ENCODE measurements at regions not wholly inside any gene's neighbourhood (a gene's known extent, or its start where the extent isn't known, plus 50 kb on each side); places are given as distances from the start of the nearest gene placed in this dataset.
"Not testable (repeated sequence)": the region's sequence is repeated elsewhere in the genome, so short reads cannot be mapped to it uniquely, and the experiment has no call there.

DNA sequence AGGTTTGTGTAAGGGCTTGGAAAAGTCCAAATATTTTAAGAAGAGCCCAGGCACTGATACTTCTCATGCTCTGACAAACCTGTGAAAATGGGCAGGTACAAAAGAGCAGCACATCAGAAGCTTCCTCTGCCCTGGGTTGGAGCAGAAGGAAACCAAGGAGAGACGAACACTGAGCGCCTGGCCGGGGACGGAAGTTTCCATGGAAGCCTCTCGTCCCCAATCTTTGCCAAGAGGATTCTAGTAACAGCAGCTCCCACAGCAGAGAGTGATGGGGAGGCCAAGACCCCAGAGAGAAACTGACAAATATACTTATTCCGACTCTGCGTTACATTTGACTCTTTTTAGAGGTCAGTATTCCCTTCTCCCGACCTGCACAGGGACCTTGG, 268.5 kb downstream of the C16orf95 start:
- no peaks in the 10 kb centered on the region for H3K9me3 ChIP-seq (ENCODE audit: low read depth, low read length, poor library complexity, severe bottlenecking)
- no peaks in the 10 kb centered on the region for H3K36me3 ChIP-seq (ENCODE audit: insufficient read depth, low read length, poor library complexity, severe bottlenecking)
- POLR2A ChIA-PET (ENCODE audit: low non-redundant PET), result no interaction called here
- no TSS peak for BruUV-seq (replicated peaks)
- no peak overlapping the region for H3K4me3 ChIP-seq (ENCODE audit: low read depth, low read length, poor library complexity, severe bottlenecking)
- H3K27me3 ChIP-seq (replicated peaks; ENCODE audit: insufficient read depth, low read depth, low read length, poor library complexity), result no peaks in the 10 kb centered on the region
- no peak overlapping the region for H3K27ac ChIP-seq (ENCODE audit: low read depth, low read length, poor library complexity, severe bottlenecking)
- no peaks in the 10 kb centered on the region for H3K4me1 ChIP-seq (ENCODE audit: insufficient read depth, low read length, poor library complexity, severe bottlenecking)
- no peak for TF ChIP-seq EZH2 (IDR thresholded peaks at IDR 0.05; ENCODE audit: borderline replicate concordance, low read depth, low read length, poor library complexity, severe bottlenecking)
- TF ChIP-seq, protein P1, sequence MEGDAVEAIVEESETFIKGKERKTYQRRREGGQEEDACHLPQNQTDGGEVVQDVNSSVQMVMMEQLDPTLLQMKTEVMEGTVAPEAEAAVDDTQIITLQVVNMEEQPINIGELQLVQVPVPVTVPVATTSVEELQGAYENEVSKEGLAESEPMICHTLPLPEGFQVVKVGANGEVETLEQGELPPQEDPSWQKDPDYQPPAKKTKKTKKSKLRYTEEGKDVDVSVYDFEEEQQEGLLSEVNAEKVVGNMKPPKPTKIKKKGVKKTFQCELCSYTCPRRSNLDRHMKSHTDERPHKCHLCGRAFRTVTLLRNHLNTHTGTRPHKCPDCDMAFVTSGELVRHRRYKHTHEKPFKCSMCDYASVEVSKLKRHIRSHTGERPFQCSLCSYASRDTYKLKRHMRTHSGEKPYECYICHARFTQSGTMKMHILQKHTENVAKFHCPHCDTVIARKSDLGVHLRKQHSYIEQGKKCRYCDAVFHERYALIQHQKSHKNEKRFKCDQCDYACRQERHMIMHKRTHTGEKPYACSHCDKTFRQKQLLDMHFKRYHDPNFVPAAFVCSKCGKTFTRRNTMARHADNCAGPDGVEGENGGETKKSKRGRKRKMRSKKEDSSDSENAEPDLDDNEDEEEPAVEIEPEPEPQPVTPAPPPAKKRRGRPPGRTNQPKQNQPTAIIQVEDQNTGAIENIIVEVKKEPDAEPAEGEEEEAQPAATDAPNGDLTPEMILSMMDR (conservative IDR thresholded peaks at IDR 0.05; ENCODE audit: low read depth, low read length), result no peak
- intact Hi-C loops (cut with micrococcal nuclease; ENCODE audit: unreplicated experiment), result no loop called here
- no peak for DNase-seq (ENCODE audit: low spot score)
- CTCF ChIA-PET, result no interaction called here

GRCh38 chr16:87049216-87049615, 268.0 kb downstream of the C16orf95 start:
- BruUV-seq (replicated peaks); intact Hi-C loops (cut with micrococcal nuclease; ENCODE audit: unreplicated experiment); POLR2A ChIA-PET (ENCODE audit: low non-redundant PET); H3K9me3 ChIP-seq (ENCODE audit: low read depth, low read length, poor library complexity, severe bottlenecking); H3K4me1 ChIP-seq (ENCODE audit: insufficient read depth, low read length, poor library complexity, severe bottlenecking); H3K27ac ChIP-seq (ENCODE audit: low read depth, low read length, poor library complexity, severe bottlenecking); H3K4me3 ChIP-seq (ENCODE audit: low read depth, low read length, poor library complexity, severe bottlenecking); H3K36me3 ChIP-seq (ENCODE audit: insufficient read depth, low read length, poor library complexity, severe bottlenecking); CTCF ChIA-PET; H3K27me3 ChIP-seq (replicated peaks; ENCODE audit: insufficient read depth, low read depth, low read length, poor library complexity); DNase-seq (ENCODE audit: low spot score): not testable (repeated sequence)

DNA sequence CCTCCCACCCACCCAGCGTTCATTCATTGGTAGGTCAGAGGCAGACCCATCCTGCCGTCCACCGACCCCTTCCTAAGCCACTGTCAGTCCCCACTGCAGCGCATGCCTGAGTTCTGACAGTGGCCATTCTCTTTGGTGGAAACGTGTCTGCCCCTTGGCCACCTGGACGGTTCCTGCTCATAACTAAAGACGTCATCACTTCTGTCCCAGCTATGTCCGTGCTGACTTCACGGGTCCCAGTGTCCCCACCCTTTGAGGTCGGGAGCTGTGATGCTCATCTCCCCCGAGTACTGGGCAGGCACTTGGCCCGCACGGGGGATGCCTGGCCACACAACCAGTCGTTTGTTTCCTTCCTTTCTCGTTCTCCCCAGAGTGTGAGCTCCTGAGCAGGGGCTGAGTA, 267.1 kb downstream of the C16orf95 start:
- DNase-seq (ENCODE audit: low spot score), result no peak
- no peaks in the 10 kb centered on the region for H3K36me3 ChIP-seq (ENCODE audit: insufficient read depth, low read length, poor library complexity, severe bottlenecking)
- no peak overlapping the region for H3K4me3 ChIP-seq (ENCODE audit: low read depth, low read length, poor library complexity, severe bottlenecking)
- no peaks in the 10 kb centered on the region for H3K9me3 ChIP-seq (ENCODE audit: low read depth, low read length, poor library complexity, severe bottlenecking)
- no peaks in the 10 kb centered on the region for H3K4me1 ChIP-seq (ENCODE audit: insufficient read depth, low read length, poor library complexity, severe bottlenecking)
- H3K27me3 ChIP-seq (replicated peaks; ENCODE audit: insufficient read depth, low read depth, low read length, poor library complexity), result no peaks in the 10 kb centered on the region
- ChIA-PET CTCF (interaction anchor here (0.6 kb wide), 1 partner anchor 485 kb away, joined by 3 read pairs; no protein-coding TSS in a partner anchor), POLR2A (ENCODE audit: low non-redundant PET) (no interaction called here)
- TF ChIP-seq, protein P1 (conservative IDR thresholded peaks at IDR 0.05; ENCODE audit: low read depth, low read length), result no peak
- no peak for TF ChIP-seq EZH2 (IDR thresholded peaks at IDR 0.05; ENCODE audit: borderline replicate concordance, low read depth, low read length, poor library complexity, severe bottlenecking)
- BruUV-seq (replicated peaks), result no TSS peak
- H3K27ac ChIP-seq (ENCODE audit: low read depth, low read length, poor library complexity, severe bottlenecking), result no peak overlapping the region
- intact Hi-C loops (cut with micrococcal nuclease; ENCODE audit: unreplicated experiment), result no loop called here

DNA sequence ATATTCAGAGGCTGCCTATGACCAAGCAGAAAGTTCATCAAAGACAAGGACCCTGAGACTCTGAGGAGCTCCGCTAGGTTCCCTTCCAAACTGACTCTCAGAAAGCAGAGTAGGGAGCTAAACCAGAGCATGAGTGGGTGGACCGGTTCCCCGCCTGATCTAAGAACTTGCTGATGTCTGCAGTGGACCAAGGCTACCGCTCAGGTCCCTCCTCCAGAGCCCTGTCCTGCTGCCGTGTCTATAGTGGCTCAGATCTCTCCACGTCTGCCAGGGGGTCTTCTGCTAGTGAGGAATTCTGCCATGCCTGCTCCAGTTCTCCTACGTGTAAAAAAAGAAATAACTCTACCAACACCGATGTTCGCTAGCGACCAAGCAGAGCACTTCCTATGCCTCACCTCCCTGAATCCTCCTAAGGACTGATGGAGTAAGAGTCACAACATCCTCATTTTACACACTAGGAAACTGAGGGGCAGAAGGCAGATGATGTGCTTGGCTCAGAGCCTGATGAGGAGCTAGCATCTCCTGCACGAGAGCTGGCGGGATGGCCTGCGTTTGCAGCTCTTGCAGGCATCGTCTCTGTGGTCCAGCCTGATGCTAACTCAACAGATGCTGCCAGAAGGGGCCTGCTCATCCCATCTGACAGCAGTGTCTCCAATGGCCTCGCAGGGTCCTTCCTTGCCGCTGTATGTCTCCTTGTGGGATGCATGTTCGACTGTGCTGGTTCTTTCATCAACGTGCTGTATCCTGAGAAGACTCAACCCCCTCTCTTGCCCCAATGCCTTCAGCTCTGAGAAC, 265.5 kb downstream of the C16orf95 start:
- Histone ChIP-seq H3K27me3 (replicated peaks; ENCODE audit: insufficient read depth, low read depth, low read length, poor library complexity) (no peaks in the 10 kb centered on the region), H3K36me3 (ENCODE audit: insufficient read depth, low read length, poor library complexity, severe bottlenecking) (no peaks in the 10 kb centered on the region), H3K27ac (ENCODE audit: low read depth, low read length, poor library complexity, severe bottlenecking) (no peak overlapping the region), H3K9me3 (ENCODE audit: low read depth, low read length, poor library complexity, severe bottlenecking) (no peaks in the 10 kb centered on the region), H3K4me3 (ENCODE audit: low read depth, low read length, poor library complexity, severe bottlenecking) (no peak overlapping the region), H3K4me1 (ENCODE audit: insufficient read depth, low read length, poor library complexity, severe bottlenecking) (no peaks in the 10 kb centered on the region)
- no peak for TF ChIP-seq EZH2 (IDR thresholded peaks at IDR 0.05; ENCODE audit: borderline replicate concordance, low read depth, low read length, poor library complexity, severe bottlenecking)
- TF ChIP-seq, protein P1 (conservative IDR thresholded peaks at IDR 0.05; ENCODE audit: low read depth, low read length), result no peak
- intact Hi-C loops (cut with micrococcal nuclease; ENCODE audit: unreplicated experiment), result no loop called here
- POLR2A ChIA-PET (ENCODE audit: low non-redundant PET), result no interaction called here
- DNase-seq (ENCODE audit: low spot score), result no peak
- CTCF ChIA-PET, result no interaction called here
- no TSS peak for BruUV-seq (replicated peaks)
